ENCODE measurements at regions not wholly inside any gene's neighbourhood (a gene's known extent, or its start where the extent isn't known, plus 50 kb on each side); places are given as distances from the start of the nearest gene placed in this dataset.

- 82 to 94% (median 90%) methylated on average over 3 of the region's 3 CpGs for WGBS, 5 donors
- H3K27me3 ChIP-seq = peaks cover 0 to 24% (median 0%) of the 10 kb centered on the region in 3 donors
- H3K4me1 ChIP-seq = peaks cover 10 to 45% (median 32%) of the 10 kb centered on the region in 4 donors
- DNase-seq = peak in 1 of 2 donors; percentile 41
- intact Hi-C loops (cut with DNase I; ENCODE audit: low total_unique reads) = no loop called here
- H3K4me3 ChIP-seq = no peak overlapping the region
- no peaks in the 10 kb centered on the region for H3K36me3 ChIP-seq
- no peaks in the 10 kb centered on the region for H3K9me3 ChIP-seq
- no peak overlapping the region for H3K27ac ChIP-seq
- TF ChIP-seq POLR2AphosphoS5 (IDR thresholded peaks at IDR 0.05) (no peak), POLR2A (IDR thresholded peaks at IDR 0.05) (no peak), EP300 (IDR thresholded peaks at IDR 0.05) (no peak)
- TF ChIP-seq, protein P1, sequence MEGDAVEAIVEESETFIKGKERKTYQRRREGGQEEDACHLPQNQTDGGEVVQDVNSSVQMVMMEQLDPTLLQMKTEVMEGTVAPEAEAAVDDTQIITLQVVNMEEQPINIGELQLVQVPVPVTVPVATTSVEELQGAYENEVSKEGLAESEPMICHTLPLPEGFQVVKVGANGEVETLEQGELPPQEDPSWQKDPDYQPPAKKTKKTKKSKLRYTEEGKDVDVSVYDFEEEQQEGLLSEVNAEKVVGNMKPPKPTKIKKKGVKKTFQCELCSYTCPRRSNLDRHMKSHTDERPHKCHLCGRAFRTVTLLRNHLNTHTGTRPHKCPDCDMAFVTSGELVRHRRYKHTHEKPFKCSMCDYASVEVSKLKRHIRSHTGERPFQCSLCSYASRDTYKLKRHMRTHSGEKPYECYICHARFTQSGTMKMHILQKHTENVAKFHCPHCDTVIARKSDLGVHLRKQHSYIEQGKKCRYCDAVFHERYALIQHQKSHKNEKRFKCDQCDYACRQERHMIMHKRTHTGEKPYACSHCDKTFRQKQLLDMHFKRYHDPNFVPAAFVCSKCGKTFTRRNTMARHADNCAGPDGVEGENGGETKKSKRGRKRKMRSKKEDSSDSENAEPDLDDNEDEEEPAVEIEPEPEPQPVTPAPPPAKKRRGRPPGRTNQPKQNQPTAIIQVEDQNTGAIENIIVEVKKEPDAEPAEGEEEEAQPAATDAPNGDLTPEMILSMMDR (IDR thresholded peaks at IDR 0.05) = no peak
Observed at GRCh38 chr3:124582621-124583395, 147.4 kb upstream of the UMPS start.

DNA sequence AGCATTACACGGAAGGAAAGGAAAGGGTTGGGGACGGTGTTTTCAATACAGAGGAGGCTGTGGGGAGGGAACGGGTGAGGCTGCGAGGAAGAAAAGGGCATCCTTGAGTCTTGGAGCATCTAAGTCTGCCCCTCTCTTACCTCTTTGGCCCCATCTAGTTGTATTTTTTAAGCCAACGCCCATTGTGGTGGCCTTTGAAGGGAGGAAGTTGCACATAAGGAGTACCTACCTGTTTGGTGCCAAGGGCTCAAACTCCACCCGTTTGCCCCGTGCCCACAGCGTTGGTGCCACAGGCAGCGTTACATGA lies 146.1 kb upstream of the UMPS start:
- 11 to 31% (median 15%) methylated on average over 9 of the region's 9 CpGs for WGBS, 5 donors
- TF ChIP-seq, protein P1 (IDR thresholded peaks at IDR 0.05) = no peak
- TF ChIP-seq POLR2AphosphoS5 (IDR thresholded peaks at IDR 0.05) (no peak), EP300 (IDR thresholded peaks at IDR 0.05) (no peak), POLR2A (IDR thresholded peaks at IDR 0.05) (no peak)
- DNase-seq = no peak
- Histone ChIP-seq H3K27ac (peak overlapping the region; percentile 80 to 92 (median 86)), H3K36me3 (no peaks in the 10 kb centered on the region), H3K4me1 (peaks cover 13 to 54% (median 36%) of the 10 kb centered on the region in 4 donors), H3K4me3 (peak overlapping the region; percentile 58 to 74 (median 68)), H3K27me3 (peaks cover 0 to 24% (median 0%) of the 10 kb centered on the region in 3 donors), H3K9me3 (no peaks in the 10 kb centered on the region)
- intact Hi-C loops (cut with DNase I; ENCODE audit: low total_unique reads) = no loop called here

GRCh38 chr3:124584552-124585391 lies 145.5 kb upstream of the UMPS start:
- TF ChIP-seq EP300 (IDR thresholded peaks at IDR 0.05) (no peak), POLR2AphosphoS5 (IDR thresholded peaks at IDR 0.05) (peak; percentile 69 to 95 (median 89)), POLR2A (IDR thresholded peaks at IDR 0.05) (peak in 2 of 4 donors; percentile 46 to 58)
- no peaks in the 10 kb centered on the region for H3K9me3 ChIP-seq
- intact Hi-C loops (cut with DNase I; ENCODE audit: low total_unique reads) = no loop called here
- H3K27me3 ChIP-seq = peaks cover 0 to 24% (median 0%) of the 10 kb centered on the region in 3 donors
- H3K27ac ChIP-seq = peak overlapping the region; percentile 80 to 92 (median 86)
- WGBS, 5 donors = 2 to 12% (median 3%) methylated on average over 5 to 59 of the region's 59 CpGs
- H3K4me3 ChIP-seq = peak overlapping the region; percentile 58 to 74 (median 68)
- H3K4me1 ChIP-seq = peaks cover 13 to 54% (median 39%) of the 10 kb centered on the region in 4 donors
- peak; percentile 92 to 93 for DNase-seq
- no peaks in the 10 kb centered on the region for H3K36me3 ChIP-seq

DNA sequence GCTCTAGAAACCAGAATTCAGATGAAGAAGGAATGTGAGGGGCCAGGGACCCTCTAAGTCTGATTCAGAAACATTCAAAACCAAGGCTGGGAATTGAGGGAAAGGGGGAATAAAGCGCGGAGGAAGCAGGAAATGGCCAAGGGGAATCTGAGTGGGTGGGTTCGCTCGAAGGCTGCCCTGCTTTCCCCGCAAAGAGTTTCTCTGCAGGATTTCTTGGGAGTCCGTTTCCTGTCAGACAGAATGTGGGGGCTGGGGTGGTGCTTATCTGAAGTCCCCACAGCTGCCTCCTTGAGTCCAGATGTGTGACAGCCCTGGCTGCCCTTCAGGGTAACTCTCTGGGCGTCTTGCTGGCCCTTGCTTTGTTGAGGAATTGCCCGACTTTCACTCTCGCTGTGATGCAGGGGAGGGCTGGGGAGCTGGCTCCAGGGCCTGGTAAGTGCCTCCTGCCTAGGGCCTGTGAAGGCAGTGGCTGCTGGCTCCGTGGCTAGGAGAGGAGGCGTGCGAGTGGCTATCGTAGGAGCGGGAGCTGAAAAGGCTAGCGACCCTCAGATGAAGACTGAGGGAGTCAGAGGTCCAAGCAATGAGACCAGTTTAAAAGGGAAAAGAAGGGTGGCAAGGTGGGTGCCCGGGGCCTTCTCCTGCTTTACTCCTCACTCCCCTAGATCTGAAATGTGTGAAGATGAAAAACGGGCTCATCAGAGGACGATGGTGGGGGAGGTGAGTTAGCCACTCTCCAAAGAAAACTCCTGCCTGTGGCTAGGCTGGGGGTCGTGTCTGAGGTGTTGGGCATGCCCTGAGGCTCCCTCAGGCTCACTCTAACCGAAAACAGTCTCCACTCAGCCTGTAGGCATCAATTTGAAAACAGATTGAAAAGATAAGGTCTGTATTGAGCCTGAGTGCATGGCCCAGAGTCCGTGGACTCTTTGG lies 143.9 kb upstream of the UMPS start:
- no peak for TF ChIP-seq POLR2AphosphoS5 (IDR thresholded peaks at IDR 0.05)
- Histone ChIP-seq H3K4me3 (peak overlapping the region; percentile 58 to 74 (median 68)), H3K27ac (peak overlapping the region; percentile 80 to 92 (median 87)), H3K27me3 (peaks cover 0 to 24% (median 0%) of the 10 kb centered on the region in 3 donors), H3K36me3 (no peaks in the 10 kb centered on the region), H3K4me1 (peaks cover 15 to 65% (median 48%) of the 10 kb centered on the region in 4 donors), H3K9me3 (no peaks in the 10 kb centered on the region)
- 31 to 52% (median 43%) methylated on average over 20 to 21 of the region's 21 CpGs for WGBS, 5 donors
- peak; percentile 48 to 56 for DNase-seq
- intact Hi-C loops (cut with DNase I; ENCODE audit: low total_unique reads) = no loop called here

Measured in stomach (tissue), 8 donors.